ENCODE measurements at regions not wholly inside any gene's neighbourhood (a gene's known extent, or its start where the extent isn't known, plus 50 kb on each side); places are given as distances from the start of the nearest gene placed in this dataset.

DNA sequence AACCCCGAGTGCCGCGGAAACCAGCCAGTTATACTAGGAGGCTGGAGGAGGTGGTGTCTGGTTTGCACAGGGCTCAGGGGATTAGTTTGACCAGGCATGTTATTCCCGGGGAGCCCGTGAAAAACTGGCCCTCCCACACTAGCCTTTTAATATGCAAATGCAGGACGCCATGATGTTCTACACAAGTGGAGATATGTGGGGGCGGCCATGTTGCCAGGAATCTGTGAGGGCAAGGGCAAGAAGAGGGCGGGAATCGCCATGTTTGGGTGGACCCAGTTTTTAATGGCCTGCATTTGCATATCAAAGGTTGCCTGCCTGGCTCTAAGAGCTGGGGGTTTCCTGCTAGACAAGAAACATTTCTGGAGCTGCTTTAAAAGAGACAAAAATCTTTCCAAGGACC lies 940.7 kb downstream of the CDH18 start:
- H3K4me3 Mint-ChIP-seq = no peak overlapping the region
- TF ChIP-seq, protein P1, sequence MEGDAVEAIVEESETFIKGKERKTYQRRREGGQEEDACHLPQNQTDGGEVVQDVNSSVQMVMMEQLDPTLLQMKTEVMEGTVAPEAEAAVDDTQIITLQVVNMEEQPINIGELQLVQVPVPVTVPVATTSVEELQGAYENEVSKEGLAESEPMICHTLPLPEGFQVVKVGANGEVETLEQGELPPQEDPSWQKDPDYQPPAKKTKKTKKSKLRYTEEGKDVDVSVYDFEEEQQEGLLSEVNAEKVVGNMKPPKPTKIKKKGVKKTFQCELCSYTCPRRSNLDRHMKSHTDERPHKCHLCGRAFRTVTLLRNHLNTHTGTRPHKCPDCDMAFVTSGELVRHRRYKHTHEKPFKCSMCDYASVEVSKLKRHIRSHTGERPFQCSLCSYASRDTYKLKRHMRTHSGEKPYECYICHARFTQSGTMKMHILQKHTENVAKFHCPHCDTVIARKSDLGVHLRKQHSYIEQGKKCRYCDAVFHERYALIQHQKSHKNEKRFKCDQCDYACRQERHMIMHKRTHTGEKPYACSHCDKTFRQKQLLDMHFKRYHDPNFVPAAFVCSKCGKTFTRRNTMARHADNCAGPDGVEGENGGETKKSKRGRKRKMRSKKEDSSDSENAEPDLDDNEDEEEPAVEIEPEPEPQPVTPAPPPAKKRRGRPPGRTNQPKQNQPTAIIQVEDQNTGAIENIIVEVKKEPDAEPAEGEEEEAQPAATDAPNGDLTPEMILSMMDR (IDR thresholded peaks at IDR 0.05) = no peak
- H3K27me3 Mint-ChIP-seq (ENCODE audit: insufficient read depth) = no peaks in the 10 kb centered on the region
- H3K4me1 Mint-ChIP-seq (ENCODE audit: low read depth) = no peaks in the 10 kb centered on the region
- no peaks in the 10 kb centered on the region for H3K36me3 Mint-ChIP-seq (ENCODE audit: low read depth)
- DNase-seq = no peak
- peaks cover 9% of the 10 kb centered on the region for H3K9me3 Mint-ChIP-seq
- H3K27ac Mint-ChIP-seq = no peak overlapping the region

DNA sequence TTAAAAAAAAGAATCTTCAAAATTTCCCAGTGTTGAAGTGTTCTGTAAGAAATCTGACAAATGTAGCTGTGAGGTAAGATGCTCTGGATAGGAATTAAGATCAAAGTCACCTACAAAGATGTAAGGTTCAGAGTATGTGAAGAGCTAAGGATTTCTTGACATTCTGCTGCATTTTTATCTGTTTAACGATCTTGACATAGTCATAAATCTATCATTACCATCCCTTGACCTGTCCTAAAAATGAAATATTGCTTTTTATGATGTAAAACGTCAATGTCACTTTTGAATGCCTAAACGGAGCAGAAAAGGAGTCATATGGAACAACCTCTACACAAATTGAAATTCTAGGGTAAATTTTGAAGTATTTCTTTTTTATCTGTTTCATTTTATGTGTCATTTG lies 939.3 kb downstream of the CDH18 start:
- H3K36me3 Mint-ChIP-seq (ENCODE audit: low read depth) = no peaks in the 10 kb centered on the region
- no peak overlapping the region for H3K4me3 Mint-ChIP-seq
- H3K27ac Mint-ChIP-seq = no peak overlapping the region
- no peaks in the 10 kb centered on the region for H3K4me1 Mint-ChIP-seq (ENCODE audit: low read depth)
- peaks cover 9% of the 10 kb centered on the region for H3K9me3 Mint-ChIP-seq
- TF ChIP-seq, protein P1 (IDR thresholded peaks at IDR 0.05) = no peak
- H3K27me3 Mint-ChIP-seq (ENCODE audit: insufficient read depth) = no peaks in the 10 kb centered on the region
- DNase-seq = no peak

DNA sequence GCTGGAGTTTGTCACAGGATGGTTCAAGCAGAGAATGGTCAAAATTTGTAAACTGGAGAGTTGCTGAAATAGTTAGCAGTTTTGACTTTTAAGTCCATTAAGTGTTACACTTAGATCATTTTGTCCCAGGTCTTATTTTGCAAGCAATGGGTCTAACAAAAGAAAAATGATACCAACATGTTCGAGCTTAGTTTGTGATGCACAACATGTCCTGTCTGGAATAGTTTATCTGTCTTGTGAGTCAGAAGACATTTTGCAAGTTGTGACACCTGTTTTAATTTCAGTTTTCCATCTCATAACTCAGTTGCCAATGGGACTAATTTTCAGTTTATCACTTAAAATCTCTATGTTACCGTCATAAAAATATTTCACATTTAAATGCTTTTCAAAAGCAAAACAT lies 929.8 kb downstream of the CDH18 start:
- Mint-ChIP-seq H3K4me1 (ENCODE audit: low read depth) (no peaks in the 10 kb centered on the region), H3K4me3 (no peak overlapping the region), H3K9me3 (peaks cover 23% of the 10 kb centered on the region), H3K36me3 (ENCODE audit: low read depth) (no peaks in the 10 kb centered on the region), H3K27me3 (ENCODE audit: insufficient read depth) (no peaks in the 10 kb centered on the region), H3K27ac (no peak overlapping the region)
- TF ChIP-seq, protein P1 (IDR thresholded peaks at IDR 0.05) = no peak
- DNase-seq = no peak

DNA sequence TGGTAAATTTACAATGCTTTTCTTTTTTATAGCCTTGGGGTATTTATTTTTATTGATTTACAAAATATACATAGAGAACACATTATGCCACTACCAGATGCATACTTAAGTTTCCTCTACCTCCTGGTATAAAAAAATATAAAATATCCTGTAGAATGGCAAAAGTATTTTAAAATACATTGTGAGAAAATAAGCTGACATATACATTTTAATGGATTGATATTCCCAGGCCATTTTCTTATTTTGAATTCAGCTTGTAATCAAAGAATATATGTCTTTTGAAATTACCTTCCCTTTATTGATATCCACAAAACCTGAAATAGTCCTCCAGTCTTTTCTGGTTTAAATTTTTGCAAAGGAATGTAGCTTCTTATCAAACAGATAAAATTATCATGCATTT lies 923.9 kb downstream of the CDH18 start:
- no peaks in the 10 kb centered on the region for H3K4me1 Mint-ChIP-seq (ENCODE audit: low read depth)
- peaks cover 33% of the 10 kb centered on the region for H3K9me3 Mint-ChIP-seq
- TF ChIP-seq, protein P1 (IDR thresholded peaks at IDR 0.05) = no peak
- DNase-seq = no peak
- H3K27me3 Mint-ChIP-seq (ENCODE audit: insufficient read depth) = no peaks in the 10 kb centered on the region
- H3K36me3 Mint-ChIP-seq (ENCODE audit: low read depth) = no peaks in the 10 kb centered on the region
- H3K27ac Mint-ChIP-seq = no peak overlapping the region
- H3K4me3 Mint-ChIP-seq = no peak overlapping the region

DNA sequence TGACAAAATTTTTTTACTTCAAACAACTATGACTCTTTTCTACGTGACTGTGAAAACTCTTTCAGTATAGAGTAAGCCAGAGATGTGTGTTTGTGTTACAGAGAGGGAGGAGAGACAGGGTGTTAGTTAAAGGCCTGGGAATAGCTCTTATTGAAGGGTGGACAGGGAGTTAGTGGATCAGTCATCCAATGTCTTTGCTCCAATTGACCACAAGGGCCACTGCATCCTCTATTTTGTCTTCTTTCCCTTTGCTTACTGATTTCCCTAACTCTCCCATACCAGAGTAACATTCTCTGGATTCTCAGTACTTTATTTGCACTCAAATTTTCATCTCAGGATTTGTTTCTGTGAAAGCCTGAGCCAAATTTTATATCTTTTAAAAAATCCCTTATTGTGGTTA lies 920.3 kb downstream of the CDH18 start:
- Mint-ChIP-seq H3K27me3 (ENCODE audit: insufficient read depth) (no peaks in the 10 kb centered on the region), H3K36me3 (ENCODE audit: low read depth) (no peaks in the 10 kb centered on the region), H3K9me3 (peaks cover 21% of the 10 kb centered on the region), H3K4me1 (ENCODE audit: low read depth) (no peaks in the 10 kb centered on the region), H3K27ac (no peak overlapping the region), H3K4me3 (no peak overlapping the region)
- TF ChIP-seq, protein P1 (IDR thresholded peaks at IDR 0.05) = no peak
- no peak for DNase-seq

DNA sequence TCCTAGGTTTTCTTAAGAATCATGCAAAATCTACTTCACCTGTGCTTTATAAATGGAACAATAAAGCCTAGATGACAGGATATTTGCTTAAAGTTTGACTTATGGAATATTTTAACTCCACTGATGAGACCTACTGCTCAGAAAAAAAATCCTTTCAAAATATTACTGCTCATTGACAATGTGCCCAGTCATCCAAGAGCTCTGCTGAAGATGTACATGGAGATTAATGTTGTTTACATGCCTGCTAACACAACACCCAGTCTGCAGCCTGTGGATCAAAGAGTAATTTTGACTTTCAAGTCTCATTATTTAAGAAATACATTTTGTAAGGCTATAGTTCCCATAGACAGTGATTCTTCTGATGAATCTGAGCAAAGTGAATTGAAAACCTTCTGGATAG lies 889.6 kb downstream of the CDH18 start:
- Mint-ChIP-seq H3K9me3 (peaks cover 44% of the 10 kb centered on the region), H3K4me1 (ENCODE audit: low read depth) (no peaks in the 10 kb centered on the region), H3K4me3 (no peak overlapping the region), H3K27ac (no peak overlapping the region), H3K27me3 (ENCODE audit: insufficient read depth) (no peaks in the 10 kb centered on the region), H3K36me3 (ENCODE audit: low read depth) (no peaks in the 10 kb centered on the region)
- no peak for DNase-seq
- TF ChIP-seq, protein P1 (IDR thresholded peaks at IDR 0.05) = no peak
